ENCODE measurements at regions not wholly inside any gene's neighbourhood (a gene's known extent, or its start where the extent isn't known, plus 50 kb on each side); places are given as distances from the start of the nearest gene placed in this dataset.

GRCh38 chr2:55992455-55992854 lies 68.9 kb upstream of the EFEMP1 start:
- TF ChIP-seq CTCF (IDR thresholded peaks at IDR 0.05) (no peak), POLR2A (IDR thresholded peaks at IDR 0.05) (no peak)

All from adrenal gland (tissue), 5 donors.